ENCODE measurements at regions not wholly inside any gene's neighbourhood (a gene's known extent, or its start where the extent isn't known, plus 50 kb on each side); places are given as distances from the start of the nearest gene placed in this dataset.

- TF ChIP-seq YY1 (IDR thresholded peaks at IDR 0.05; ENCODE audit: insufficient read depth, insufficient read length): no peak
- TF ChIP-seq SUZ12 (IDR thresholded peaks at IDR 0.05; ENCODE audit: extremely low read depth, insufficient read depth, insufficient read length): no peak
These were observed 360.5 kb upstream of the TMPO start for GRCh38 chr12:98154850-98155249.

All from NT2/D1 (cell line).